Renal cortex interstitium (tissue), 11 donors: ENCODE measurements at regions not wholly inside any gene's neighbourhood (a gene's known extent, or its start where the extent isn't known, plus 50 kb on each side); places are given as distances from the start of the nearest gene placed in this dataset.

Experiments
- DNase-seq, 11 donors: peaks; one replicate each; pipeline ENCODE4 v3.0.0-alpha.2; 2013; ENCODE audit warnings: low read depth in 9 of 11, low spot score in 4 of 11; ENCODE audit errors: extremely low read depth in 1 of 11

DNA sequence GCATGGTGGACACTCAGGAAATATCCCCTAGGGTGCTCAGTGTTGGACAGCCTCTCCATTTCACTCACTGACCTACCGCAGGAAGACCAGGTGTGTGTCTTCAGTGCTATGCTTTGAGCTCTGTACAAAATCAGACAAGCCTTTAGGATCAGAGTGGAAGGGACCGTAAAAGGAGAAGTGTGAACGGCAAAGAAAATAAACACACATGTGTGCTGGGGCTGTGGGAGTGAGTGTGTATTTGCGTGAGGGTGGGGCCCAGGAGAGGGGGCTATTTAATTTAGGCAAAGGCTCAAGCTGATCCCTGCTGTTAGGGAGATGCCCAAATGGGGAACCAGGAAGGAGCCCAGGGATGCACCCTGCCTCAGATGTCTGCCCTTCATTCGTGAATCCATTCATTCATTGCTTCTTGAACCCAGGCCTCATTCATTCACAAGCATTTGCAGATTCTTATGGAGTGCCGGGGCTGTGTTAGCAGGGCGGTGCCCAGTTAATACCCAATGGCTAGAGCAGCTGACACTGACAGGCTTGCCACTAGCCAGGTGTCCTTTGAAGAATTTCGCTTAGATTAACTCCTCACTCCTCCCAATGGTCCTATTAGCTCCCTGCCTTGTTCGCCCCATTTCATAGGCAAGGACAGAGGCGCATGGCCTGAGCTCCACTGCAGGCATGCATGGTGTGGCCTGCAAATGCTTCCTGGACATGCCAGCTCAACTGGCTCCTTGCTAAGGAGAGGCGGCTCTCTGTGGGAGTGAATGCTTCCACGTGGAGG is 296.7 kb upstream of the FOXF1 start:
- DNase-seq: no peak

- DNase-seq: no peak
These were observed 295.7 kb upstream of the FOXF1 start for GRCh38 chr16:86214326-86215232.

DNA sequence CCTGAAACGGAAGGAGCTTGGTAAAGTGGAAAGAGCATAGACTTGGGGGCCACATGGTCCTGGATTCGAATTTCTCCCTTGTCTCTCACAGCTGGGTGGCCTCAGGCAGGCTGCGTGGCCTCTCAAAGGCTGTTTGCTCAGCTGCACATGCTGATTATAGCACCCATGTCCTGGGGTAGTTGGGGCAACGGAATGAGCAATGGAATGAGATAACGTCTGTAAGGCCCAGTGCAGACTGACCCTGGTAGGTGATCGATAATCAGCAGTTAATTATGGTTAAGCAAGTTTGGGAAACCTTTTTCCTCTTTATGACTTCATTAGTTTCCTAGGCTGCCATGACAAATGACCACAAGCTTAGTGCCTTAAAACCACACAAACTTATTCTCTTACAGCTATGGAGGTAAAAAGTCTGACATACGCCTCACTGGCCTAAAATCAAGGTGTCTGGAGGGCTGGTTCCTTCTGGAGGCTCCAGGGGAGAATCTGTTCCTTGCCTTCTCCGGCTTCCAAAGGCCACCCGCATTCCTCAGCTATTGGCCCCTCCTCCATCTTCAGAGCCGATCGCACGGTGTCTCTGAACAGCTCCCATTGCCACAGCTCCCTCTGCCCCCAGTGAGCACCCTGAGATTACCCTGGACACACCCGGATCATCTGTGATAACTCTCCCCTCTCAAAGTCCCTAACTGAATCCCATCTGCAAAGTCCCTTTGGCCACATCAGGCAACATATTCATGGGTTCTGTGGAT is 294.9 kb upstream of the FOXF1 start:
- DNase-seq: no peak

GRCh38 chr16:86215979-86216585 is 294.2 kb upstream of the FOXF1 start:
- no peak for DNase-seq

DNA sequence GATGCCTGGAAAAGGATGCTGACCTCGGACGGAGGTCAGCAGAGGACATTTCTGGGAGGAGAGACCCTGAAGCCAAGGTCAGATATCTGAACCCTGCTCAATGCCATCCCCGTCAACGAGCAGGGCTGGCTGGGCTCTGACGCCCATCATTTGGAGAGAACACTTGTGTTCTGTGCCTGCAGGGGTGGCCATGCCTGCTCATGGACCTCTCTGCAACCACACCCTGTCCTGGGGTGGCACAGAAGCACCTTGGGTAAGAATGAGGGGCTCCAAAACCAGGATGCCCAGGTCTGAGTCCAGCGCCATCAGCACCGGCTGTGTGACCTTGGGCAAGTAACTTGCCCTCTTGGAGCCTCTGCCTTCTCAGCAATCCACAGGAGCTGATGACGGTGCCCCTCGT is 293.7 kb upstream of the FOXF1 start:
- DNase-seq: no peak

GRCh38 chr16:86217001-86217890 is 293.1 kb upstream of the FOXF1 start:
- DNase-seq: no peak

- DNase-seq: no peak
These were observed 292.4 kb upstream of the FOXF1 start for GRCh38 chr16:86217891-86218270.

GRCh38 chr16:86218479-86219170 is 291.7 kb upstream of the FOXF1 start:
- no peak for DNase-seq

- DNase-seq: no peak
These were observed 290.5 kb upstream of the FOXF1 start for GRCh38 chr16:86219655-86220445.

- DNase-seq: no peak
These were observed 289.8 kb upstream of the FOXF1 start for GRCh38 chr16:86220561-86220960.

DNA sequence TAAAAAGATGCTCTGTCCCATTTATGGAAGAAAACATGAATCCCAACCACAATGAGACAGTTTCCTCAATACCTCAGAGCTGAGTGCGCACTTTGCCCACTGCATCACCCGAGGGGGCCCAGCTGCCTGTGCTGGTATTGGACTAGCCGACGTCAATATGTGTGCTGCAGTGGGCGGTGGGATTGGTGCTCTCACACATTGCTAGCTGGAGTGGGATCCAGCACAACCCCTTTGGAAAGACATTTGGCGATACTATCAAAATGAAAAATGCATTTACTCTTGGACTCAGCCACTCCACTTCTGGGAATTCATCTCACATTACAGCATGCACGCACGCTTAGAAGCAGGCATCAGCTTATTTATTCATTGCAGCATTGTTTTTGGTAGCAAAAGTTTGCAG is 289.2 kb upstream of the FOXF1 start:
- no peak for DNase-seq

DNA sequence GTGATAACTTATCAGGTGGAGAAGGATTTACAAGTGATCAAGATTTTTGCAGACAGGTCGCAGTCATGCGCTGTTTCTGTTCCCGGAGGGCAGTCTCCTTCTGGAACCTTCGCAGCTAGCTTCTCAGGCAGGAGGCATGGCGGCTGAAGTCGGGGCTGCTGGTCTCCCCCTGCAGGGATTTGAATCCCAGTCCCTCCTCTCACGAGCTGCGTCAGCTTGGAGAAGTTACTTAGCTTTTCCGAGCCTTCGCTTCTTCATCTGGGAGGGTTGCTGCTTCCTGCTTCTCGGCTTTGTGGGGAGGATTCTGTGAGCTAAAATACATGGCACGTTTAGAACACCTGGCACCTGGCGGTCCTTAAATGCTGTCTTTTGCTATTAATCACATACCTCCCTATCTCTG is 287.8 kb upstream of the FOXF1 start:
- DNase-seq: no peak

GRCh38 chr16:86222965-86223551 is 287.3 kb upstream of the FOXF1 start:
- DNase-seq: no peak

DNA sequence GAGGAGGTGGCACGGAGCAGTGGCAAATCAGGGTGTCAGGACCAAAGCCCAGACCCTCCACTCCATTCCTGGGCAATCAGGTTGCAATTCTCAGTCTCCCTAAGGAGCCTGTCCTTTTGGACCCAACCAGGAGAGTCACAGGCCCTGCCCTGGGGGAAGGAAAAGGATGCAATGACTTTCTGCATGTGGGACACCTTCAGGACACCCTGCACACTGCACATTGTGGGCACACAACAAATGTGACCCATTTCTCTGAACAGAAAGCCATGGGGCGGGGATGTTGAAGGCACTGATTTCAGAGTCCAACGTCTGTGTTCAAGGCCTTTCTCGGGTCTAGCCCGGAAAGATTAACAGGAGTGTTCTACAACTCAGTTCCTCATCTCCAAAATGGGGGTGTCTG is 286.2 kb upstream of the FOXF1 start:
- no peak for DNase-seq

- DNase-seq: no peak
These were observed 285.7 kb upstream of the FOXF1 start for GRCh38 chr16:86224629-86225028.

- DNase-seq: no peak
These were observed 284.4 kb upstream of the FOXF1 start for GRCh38 chr16:86225905-86226371.

- DNase-seq: no peak
These were observed 283.3 kb upstream of the FOXF1 start for GRCh38 chr16:86227041-86227440.
